ENCODE measurements at regions not wholly inside any gene's neighbourhood (a gene's known extent, or its start where the extent isn't known, plus 50 kb on each side); places are given as distances from the start of the nearest gene placed in this dataset.

GRCh38 chr7:124403112-124403511 is 362.5 kb downstream of the GPR37 start:
- no peaks in the 10 kb centered on the region for H3K36me3 ChIP-seq (ENCODE audit: control insufficient read depth, insufficient read depth, low read length)
- H3K27ac ChIP-seq (ENCODE audit: low read length) = no peak overlapping the region
- H3K9me3 ChIP-seq (ENCODE audit: control insufficient read depth, insufficient read depth, low read length) = no peaks in the 10 kb centered on the region
- DNase-seq (ENCODE audit: low read depth, low spot score) = no peak
- no peaks in the 10 kb centered on the region for H3K4me1 ChIP-seq (ENCODE audit: control insufficient read depth, insufficient read depth, low read length)
- H3K27me3 ChIP-seq (ENCODE audit: control insufficient read depth, insufficient read depth, low read length) = no peaks in the 10 kb centered on the region
- no CpG with 5 or more reads among the region's 2 CpGs for WGBS (ENCODE audit: insufficient coverage, insufficient read length)
- H3K4me3 ChIP-seq (ENCODE audit: low read length) = no peak overlapping the region

DNA sequence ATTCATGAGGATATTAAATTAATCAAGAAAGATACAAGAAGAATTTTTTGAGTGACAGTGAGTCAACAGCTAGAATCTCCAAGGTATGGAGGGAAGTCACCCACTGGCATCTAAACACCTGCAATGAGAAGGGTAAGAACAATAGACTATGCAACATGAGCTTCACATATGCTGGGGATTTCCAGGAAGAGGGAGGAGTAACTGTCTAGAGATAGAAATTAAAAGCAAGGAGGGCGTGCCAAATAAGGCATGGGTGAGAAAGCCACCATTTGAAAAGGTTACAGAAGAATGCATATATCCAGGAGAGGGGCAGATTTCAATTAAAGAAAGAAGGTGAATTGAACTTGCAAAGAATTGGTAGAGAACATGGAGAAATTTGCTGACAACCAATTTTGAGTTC is 365.7 kb downstream of the GPR37 start:
- Histone ChIP-seq H3K27ac (ENCODE audit: low read length) (no peak overlapping the region), H3K27me3 (ENCODE audit: control insufficient read depth, insufficient read depth, low read length) (no peaks in the 10 kb centered on the region)
- WGBS (ENCODE audit: insufficient coverage, insufficient read length) = no CpG with 5 or more reads among the region's 1 CpG

DNA sequence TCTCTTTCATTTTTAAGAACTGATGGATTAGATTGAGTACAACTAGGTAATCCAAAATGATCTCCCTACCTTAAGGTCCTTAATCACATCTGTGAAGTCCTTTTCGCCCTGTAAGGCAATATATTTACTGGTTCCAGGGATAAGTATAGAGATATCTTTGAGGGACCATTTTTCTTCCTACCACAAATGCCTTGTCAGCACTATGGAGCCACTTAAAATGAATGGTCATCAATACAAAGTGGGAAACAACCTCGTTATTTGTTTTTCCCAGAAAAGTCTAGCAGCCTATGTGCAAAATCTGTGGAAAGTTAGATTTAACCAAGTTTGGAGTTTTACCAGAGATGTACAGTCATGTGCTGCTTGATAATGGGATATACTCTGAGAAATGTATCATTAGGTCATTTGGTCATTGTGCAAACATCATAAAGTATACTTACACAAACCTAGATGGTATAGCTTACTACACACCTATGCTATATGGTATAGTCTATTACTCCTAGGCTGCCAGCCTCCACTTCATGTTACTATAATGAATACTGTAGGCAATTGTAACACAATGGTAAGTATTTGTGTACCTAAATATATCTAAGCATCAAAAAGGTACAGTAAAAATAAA is 366.2 kb upstream of the TMEM229A start:
- Histone ChIP-seq H3K27ac (ENCODE audit: low read length) (no peak overlapping the region), H3K4me3 (ENCODE audit: low read length) (no peak overlapping the region), H3K4me1 (ENCODE audit: control insufficient read depth, insufficient read depth, low read length) (no peaks in the 10 kb centered on the region), H3K36me3 (ENCODE audit: control insufficient read depth, insufficient read depth, low read length) (no peaks in the 10 kb centered on the region), H3K27me3 (ENCODE audit: control insufficient read depth, insufficient read depth, low read length) (no peaks in the 10 kb centered on the region), H3K9me3 (ENCODE audit: control insufficient read depth, insufficient read depth, low read length) (no peaks in the 10 kb centered on the region)
- no CpG with 5 or more reads among the region's 2 CpGs for WGBS (ENCODE audit: insufficient coverage, insufficient read length)
- DNase-seq (ENCODE audit: low read depth, low spot score) = no peak

More for the DNA sequence above, 365.7 kb downstream of the GPR37 start:
- H3K4me1 ChIP-seq (ENCODE audit: control insufficient read depth, insufficient read depth, low read length) = no peaks in the 10 kb centered on the region
- H3K9me3 ChIP-seq (ENCODE audit: control insufficient read depth, insufficient read depth, low read length) = no peaks in the 10 kb centered on the region
- no peaks in the 10 kb centered on the region for H3K36me3 ChIP-seq (ENCODE audit: control insufficient read depth, insufficient read depth, low read length)
- no peak for DNase-seq (ENCODE audit: low read depth, low spot score)
- no peak overlapping the region for H3K4me3 ChIP-seq (ENCODE audit: low read length)

GRCh38 chr7:124397134-124397533 is 364.3 kb upstream of the TMEM229A start:
- no peaks in the 10 kb centered on the region for H3K9me3 ChIP-seq (ENCODE audit: control insufficient read depth, insufficient read depth, low read length)
- no peak overlapping the region for H3K27ac ChIP-seq (ENCODE audit: low read length)
- DNase-seq (ENCODE audit: low read depth, low spot score) = no peak
- H3K4me3 ChIP-seq (ENCODE audit: low read length) = no peak overlapping the region
- H3K27me3 ChIP-seq (ENCODE audit: control insufficient read depth, insufficient read depth, low read length) = no peaks in the 10 kb centered on the region
- 100% methylated on average over 1 of the region's 4 CpGs for WGBS (ENCODE audit: insufficient coverage, insufficient read length)
- no peaks in the 10 kb centered on the region for H3K4me1 ChIP-seq (ENCODE audit: control insufficient read depth, insufficient read depth, low read length)
- H3K36me3 ChIP-seq (ENCODE audit: control insufficient read depth, insufficient read depth, low read length) = no peaks in the 10 kb centered on the region

GRCh38 chr7:124390301-124390700 is 357.4 kb upstream of the TMEM229A start:
- no peaks in the 10 kb centered on the region for H3K36me3 ChIP-seq (ENCODE audit: control insufficient read depth, insufficient read depth, low read length)
- no peaks in the 10 kb centered on the region for H3K9me3 ChIP-seq (ENCODE audit: control insufficient read depth, insufficient read depth, low read length)
- H3K27me3 ChIP-seq (ENCODE audit: control insufficient read depth, insufficient read depth, low read length) = no peaks in the 10 kb centered on the region
- no peak for DNase-seq (ENCODE audit: low read depth, low spot score)
- H3K4me3 ChIP-seq (ENCODE audit: low read length) = no peak overlapping the region
- WGBS (ENCODE audit: insufficient coverage, insufficient read length) = no CpG with 5 or more reads among the region's 1 CpG
- H3K27ac ChIP-seq (ENCODE audit: low read length) = no peak overlapping the region
- no peaks in the 10 kb centered on the region for H3K4me1 ChIP-seq (ENCODE audit: control insufficient read depth, insufficient read depth, low read length)

DNA sequence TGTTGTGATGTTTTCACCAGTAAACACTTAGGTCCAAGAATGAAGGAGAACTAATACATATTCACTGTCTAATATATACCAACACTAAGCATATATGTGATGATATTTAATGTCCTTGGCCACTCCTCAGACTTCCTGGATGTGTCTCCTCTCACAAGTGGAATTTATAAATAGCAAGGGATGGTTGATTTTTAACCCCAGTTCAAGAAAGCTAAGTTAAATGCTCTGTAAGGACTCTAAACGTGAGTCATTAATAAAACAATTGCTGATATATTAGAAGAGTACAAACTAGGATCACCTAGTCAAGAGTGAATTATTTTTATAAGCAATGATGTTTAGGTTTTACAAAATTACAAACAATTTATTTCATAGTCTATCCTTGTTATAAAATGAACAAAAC is 355.9 kb upstream of the TMEM229A start:
- Histone ChIP-seq H3K36me3 (ENCODE audit: control insufficient read depth, insufficient read depth, low read length) (no peaks in the 10 kb centered on the region), H3K4me1 (ENCODE audit: control insufficient read depth, insufficient read depth, low read length) (no peaks in the 10 kb centered on the region), H3K4me3 (ENCODE audit: low read length) (no peak overlapping the region), H3K27me3 (ENCODE audit: control insufficient read depth, insufficient read depth, low read length) (no peaks in the 10 kb centered on the region), H3K27ac (ENCODE audit: low read length) (no peak overlapping the region), H3K9me3 (ENCODE audit: control insufficient read depth, insufficient read depth, low read length) (no peaks in the 10 kb centered on the region)
- no peak for DNase-seq (ENCODE audit: low read depth, low spot score)
- no CpG with 5 or more reads among the region's 1 CpG for WGBS (ENCODE audit: insufficient coverage, insufficient read length)

GRCh38 chr7:124387056-124387455 is 354.2 kb upstream of the TMEM229A start:
- Histone ChIP-seq H3K27ac (ENCODE audit: low read length) (no peak overlapping the region), H3K4me1 (ENCODE audit: control insufficient read depth, insufficient read depth, low read length) (no peaks in the 10 kb centered on the region), H3K4me3 (ENCODE audit: low read length) (no peak overlapping the region), H3K36me3 (ENCODE audit: control insufficient read depth, insufficient read depth, low read length) (no peaks in the 10 kb centered on the region), H3K27me3 (ENCODE audit: control insufficient read depth, insufficient read depth, low read length) (no peaks in the 10 kb centered on the region), H3K9me3 (ENCODE audit: control insufficient read depth, insufficient read depth, low read length) (no peaks in the 10 kb centered on the region)
- no peak for DNase-seq (ENCODE audit: low read depth, low spot score)
- WGBS (ENCODE audit: insufficient coverage, insufficient read length) = no CpG with 5 or more reads among the region's 4 CpGs

DNA sequence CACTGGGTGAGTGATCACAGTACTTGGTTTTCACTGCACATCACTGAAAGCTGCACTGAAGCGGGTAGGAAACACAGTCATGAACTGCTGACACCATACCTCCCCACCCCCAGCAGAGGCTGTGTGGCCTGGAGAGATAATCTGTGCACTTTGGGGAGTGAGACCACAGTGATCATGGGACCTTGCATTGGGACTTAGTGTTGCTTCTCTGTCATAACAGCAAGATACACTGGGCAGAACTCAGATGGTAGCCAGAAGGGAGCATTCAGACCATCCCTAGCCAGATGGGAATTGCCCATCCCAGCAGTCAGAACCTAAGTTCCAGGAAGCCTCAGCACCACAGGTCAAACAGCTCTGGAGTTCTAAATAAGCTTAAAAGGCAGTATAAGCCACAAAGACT is 346.4 kb upstream of the TMEM229A start:
- Histone ChIP-seq H3K27me3 (ENCODE audit: control insufficient read depth, insufficient read depth, low read length) (no peaks in the 10 kb centered on the region), H3K4me3 (ENCODE audit: low read length) (no peak overlapping the region), H3K4me1 (ENCODE audit: control insufficient read depth, insufficient read depth, low read length) (no peaks in the 10 kb centered on the region), H3K9me3 (ENCODE audit: control insufficient read depth, insufficient read depth, low read length) (no peaks in the 10 kb centered on the region), H3K27ac (ENCODE audit: low read length) (no peak overlapping the region), H3K36me3 (ENCODE audit: control insufficient read depth, insufficient read depth, low read length) (no peaks in the 10 kb centered on the region)
- no peak for DNase-seq (ENCODE audit: low read depth, low spot score)
- no CpG with 5 or more reads among the region's 1 CpG for WGBS (ENCODE audit: insufficient coverage, insufficient read length)

GRCh38 chr7:124376111-124376510 is 343.2 kb upstream of the TMEM229A start:
- no peaks in the 10 kb centered on the region for H3K27me3 ChIP-seq (ENCODE audit: control insufficient read depth, insufficient read depth, low read length)
- no peaks in the 10 kb centered on the region for H3K9me3 ChIP-seq (ENCODE audit: control insufficient read depth, insufficient read depth, low read length)
- no peaks in the 10 kb centered on the region for H3K4me1 ChIP-seq (ENCODE audit: control insufficient read depth, insufficient read depth, low read length)
- H3K27ac ChIP-seq (ENCODE audit: low read length) = no peak overlapping the region
- H3K36me3 ChIP-seq (ENCODE audit: control insufficient read depth, insufficient read depth, low read length) = no peaks in the 10 kb centered on the region
- no CpG with 5 or more reads among the region's 4 CpGs for WGBS (ENCODE audit: insufficient coverage, insufficient read length)
- DNase-seq (ENCODE audit: low read depth, low spot score) = no peak
- H3K4me3 ChIP-seq (ENCODE audit: low read length) = no peak overlapping the region

- no peaks in the 10 kb centered on the region for H3K9me3 ChIP-seq (ENCODE audit: control insufficient read depth, insufficient read depth, low read length)
- DNase-seq (ENCODE audit: low read depth, low spot score) = no peak
- no peak overlapping the region for H3K27ac ChIP-seq (ENCODE audit: low read length)
- no peaks in the 10 kb centered on the region for H3K36me3 ChIP-seq (ENCODE audit: control insufficient read depth, insufficient read depth, low read length)
- no CpG with 5 or more reads among the region's 4 CpGs for WGBS (ENCODE audit: insufficient coverage, insufficient read length)
- no peaks in the 10 kb centered on the region for H3K4me1 ChIP-seq (ENCODE audit: control insufficient read depth, insufficient read depth, low read length)
- H3K4me3 ChIP-seq (ENCODE audit: low read length) = no peak overlapping the region
- no peaks in the 10 kb centered on the region for H3K27me3 ChIP-seq (ENCODE audit: control insufficient read depth, insufficient read depth, low read length)
Measured at GRCh38 chr7:124375391-124375790, 342.5 kb upstream of the TMEM229A start.

- H3K4me3 ChIP-seq (ENCODE audit: low read length) = no peak overlapping the region
- no peaks in the 10 kb centered on the region for H3K36me3 ChIP-seq (ENCODE audit: control insufficient read depth, insufficient read depth, low read length)
- DNase-seq (ENCODE audit: low read depth, low spot score) = no peak
Measured at GRCh38 chr7:124369310-124369709, 336.4 kb upstream of the TMEM229A start.

More at GRCh38 chr7:124369310-124369709, 336.4 kb upstream of the TMEM229A start:
- no CpG with 5 or more reads among the region's 1 CpG for WGBS (ENCODE audit: insufficient coverage, insufficient read length)
- H3K4me1 ChIP-seq (ENCODE audit: control insufficient read depth, insufficient read depth, low read length) = no peaks in the 10 kb centered on the region
- H3K27me3 ChIP-seq (ENCODE audit: control insufficient read depth, insufficient read depth, low read length) = no peaks in the 10 kb centered on the region
- no peaks in the 10 kb centered on the region for H3K9me3 ChIP-seq (ENCODE audit: control insufficient read depth, insufficient read depth, low read length)
- no peak overlapping the region for H3K27ac ChIP-seq (ENCODE audit: low read length)
